CD4-positive, CD25-positive, alpha-beta regulatory T cell (primary cell): ENCODE measurements at regions not wholly inside any gene's neighbourhood (a gene's known extent, or its start where the extent isn't known, plus 50 kb on each side); places are given as distances from the start of the nearest gene placed in this dataset.

ENCODE experiments used
- ATAC-seq, 2 donors: fragments of 150-1000 bp; cut with Tn5 transposase; one replicate each; pipeline ENCODE4 v1.10.0; 2021; ENCODE audit warnings: low read depth in 2 of 2, moderate number of reproducible peaks in 2 of 2, moderate library complexity in 1 of 2
- DNase-seq, 3 donors: peaks; one replicate each; pipeline versions ENCODE4 v3.0.0 to v3.0.0-alpha.2; 2012 to 2022; ENCODE audit warnings: mixed read lengths in 1 of 3
- H3K27ac ChIP-seq: one replicate; pipeline ENCODE4 v1.7.0; 2013; ENCODE audit warnings: mild to moderate bottlenecking, low read length; ENCODE audit not compliant: insufficient read depth, poor library complexity, severe bottlenecking
- H3K27me3 ChIP-seq: one replicate; pipeline ENCODE4 v1.7.0; 2013; ENCODE audit warnings: low read length; ENCODE audit not compliant: control insufficient read depth, insufficient read depth
- H3K36me3 ChIP-seq: one replicate; pipeline ENCODE4 v1.7.0; 2013; ENCODE audit warnings: mild to moderate bottlenecking, low read length, moderate library complexity; ENCODE audit not compliant: control insufficient read depth, insufficient read depth
- H3K4me1 ChIP-seq: 2 replicates; pipeline ENCODE4 v1.7.0; 2013; ENCODE audit warnings: mild to moderate bottlenecking, low read length; ENCODE audit not compliant: insufficient read depth, control insufficient read depth, poor library complexity, severe bottlenecking
- H3K4me3 ChIP-seq: one replicate; pipeline ENCODE4 v1.7.0; 2013; ENCODE audit warnings: low read depth, mild to moderate bottlenecking, low read length, moderate library complexity
- H3K9me3 ChIP-seq, 2 experiments: 1 replicate in 1 of 2; 2 replicates in 1 of 2; pipeline ENCODE4 v1.7.0; 2013; ENCODE audit warnings: low read length in 2 of 2, mild to moderate bottlenecking in 1 of 2, moderate library complexity in 1 of 2; ENCODE audit not compliant: control insufficient read depth in 2 of 2
- H3K27ac Mint-ChIP-seq, 3 donors: one replicate each; pipeline ENCODE4 v1.8.0; 2020 to 2022; ENCODE audit warnings: mild to moderate bottlenecking in 3 of 3, mixed read lengths in 3 of 3, moderate library complexity in 2 of 3
- H3K27me3 Mint-ChIP-seq: one replicate; pipeline ENCODE4 v1.8.0; 2022; ENCODE audit warnings: mild to moderate bottlenecking, mixed read lengths
- H3K36me3 Mint-ChIP-seq: one replicate; pipeline ENCODE4 v1.8.0; 2020; ENCODE audit warnings: mixed read lengths
- H3K4me1 Mint-ChIP-seq, 4 donors: one replicate each; pipeline ENCODE4 v1.8.0; 2020 to 2022; ENCODE audit warnings: mixed read lengths in 4 of 4, mild to moderate bottlenecking in 1 of 4
- H3K4me3 Mint-ChIP-seq, 4 donors: one replicate each; pipeline ENCODE4 v1.8.0; 2020 to 2022; ENCODE audit warnings: mild to moderate bottlenecking in 4 of 4, mixed read lengths in 4 of 4, moderate library complexity in 3 of 4
- H3K9me3 Mint-ChIP-seq, 7 donors: one replicate each; pipeline ENCODE4 v1.8.0; 2020 to 2022; ENCODE audit warnings: mixed read lengths in 7 of 7, mild to moderate bottlenecking in 3 of 7, moderate library complexity in 2 of 7

DNA sequence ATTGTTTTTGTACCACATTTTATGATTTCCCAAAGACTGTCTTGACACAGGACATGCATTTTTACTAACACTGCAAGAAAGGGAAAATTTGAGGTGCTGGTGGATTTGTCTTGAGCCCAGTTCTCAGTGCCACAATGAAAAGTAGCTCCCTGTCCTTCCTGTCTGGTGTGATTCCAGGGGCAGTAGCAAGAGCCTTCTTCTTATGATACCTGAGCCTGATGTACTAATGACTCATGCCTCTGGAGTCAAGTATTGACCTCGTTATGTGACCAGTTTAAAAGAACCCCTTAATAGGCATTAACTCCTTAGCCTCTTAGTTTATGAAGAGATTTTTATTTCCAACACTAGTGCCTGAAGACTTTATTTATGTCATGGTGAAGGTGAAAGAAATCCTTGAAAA lies 728.6 kb downstream of the SLC4A3 start:
- ATAC-seq, result no peak
- H3K36me3 Mint-ChIP-seq, result no peaks in the 10 kb centered on the region

DNA sequence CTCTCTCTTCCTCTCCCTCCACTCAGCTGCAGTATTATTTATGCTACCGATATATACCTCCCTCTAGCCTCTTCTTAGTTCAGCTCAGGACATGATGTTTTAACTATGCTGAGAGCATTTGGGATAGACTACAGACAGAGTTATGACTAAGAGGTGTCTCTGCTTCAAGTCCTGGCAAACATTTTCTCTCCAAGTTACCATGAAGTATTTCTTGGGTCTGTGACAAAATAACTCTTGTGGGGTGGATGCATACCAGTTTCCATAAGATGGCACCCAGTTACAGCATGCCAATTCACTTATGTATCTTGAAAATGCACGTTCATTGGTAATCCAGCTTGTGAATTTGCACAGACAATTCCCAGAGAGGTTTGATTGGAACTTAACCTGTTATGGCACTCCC lies 737.6 kb downstream of the SLC4A3 start:
- Histone ChIP-seq H3K36me3 (no peaks in the 10 kb centered on the region), H3K27ac (no peak overlapping the region)
- no peaks in the 10 kb centered on the region for H3K27me3 Mint-ChIP-seq

More for the DNA sequence above, 728.6 kb downstream of the SLC4A3 start:
- no peaks in the 10 kb centered on the region for H3K36me3 ChIP-seq
- Mint-ChIP-seq H3K27ac (no peak overlapping the region), H3K4me1 (no peaks in the 10 kb centered on the region), H3K4me3 (no peak overlapping the region), H3K27me3 (no peaks in the 10 kb centered on the region), H3K9me3 (peaks cover 0 to 8% (median 4%) of the 10 kb centered on the region in 7 donors)
- no peaks in the 10 kb centered on the region for H3K27me3 ChIP-seq
- no peak overlapping the region for H3K4me3 ChIP-seq
- no peak overlapping the region for H3K27ac ChIP-seq
- no peaks in the 10 kb centered on the region for H3K4me1 ChIP-seq
- no peak for DNase-seq
- H3K9me3 ChIP-seq, result no peaks in the 10 kb centered on the region

DNA sequence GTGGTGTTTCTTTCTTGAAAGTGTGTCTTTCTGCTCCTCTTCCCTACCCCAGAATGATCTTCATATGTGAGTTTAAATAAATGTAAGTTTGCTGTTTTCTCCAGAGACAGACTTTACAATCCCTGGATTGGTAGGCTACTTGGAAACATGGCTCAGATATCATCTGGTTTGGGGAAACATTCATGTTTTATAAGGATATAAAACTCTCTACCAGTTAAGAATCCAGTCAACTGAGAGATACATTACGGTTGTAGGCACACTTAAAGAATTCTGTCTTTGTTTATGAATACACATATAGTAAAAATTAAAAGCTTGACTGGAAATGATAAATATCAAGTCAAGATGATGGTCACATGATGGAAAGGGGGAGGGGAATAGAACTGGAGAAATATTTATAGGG lies 739.3 kb downstream of the SLC4A3 start:
- Histone ChIP-seq H3K4me1 (no peaks in the 10 kb centered on the region), H3K36me3 (no peaks in the 10 kb centered on the region), H3K9me3 (no peaks in the 10 kb centered on the region), H3K27me3 (no peaks in the 10 kb centered on the region), H3K27ac (no peak overlapping the region), H3K4me3 (no peak overlapping the region)
- Mint-ChIP-seq H3K27ac (no peak overlapping the region), H3K9me3 (peaks cover 0 to 8% (median 3%) of the 10 kb centered on the region in 7 donors), H3K4me3 (no peak overlapping the region), H3K36me3 (no peaks in the 10 kb centered on the region), H3K4me1 (no peaks in the 10 kb centered on the region), H3K27me3 (no peaks in the 10 kb centered on the region)
- ATAC-seq (no peak), DNase-seq (no peak)

More for the DNA sequence above, 737.6 kb downstream of the SLC4A3 start:
- DNase-seq (no peak), ATAC-seq (no peak)
- peaks cover 0 to 12% (median 4%) of the 10 kb centered on the region in 7 donors for H3K9me3 Mint-ChIP-seq
- no peaks in the 10 kb centered on the region for H3K36me3 Mint-ChIP-seq
- no peak overlapping the region for H3K27ac Mint-ChIP-seq
- Histone ChIP-seq H3K9me3 (no peaks in the 10 kb centered on the region), H3K4me3 (no peak overlapping the region), H3K27me3 (no peaks in the 10 kb centered on the region), H3K4me1 (no peaks in the 10 kb centered on the region)
- H3K4me1 Mint-ChIP-seq, result no peaks in the 10 kb centered on the region
- H3K4me3 Mint-ChIP-seq, result no peak overlapping the region

DNA sequence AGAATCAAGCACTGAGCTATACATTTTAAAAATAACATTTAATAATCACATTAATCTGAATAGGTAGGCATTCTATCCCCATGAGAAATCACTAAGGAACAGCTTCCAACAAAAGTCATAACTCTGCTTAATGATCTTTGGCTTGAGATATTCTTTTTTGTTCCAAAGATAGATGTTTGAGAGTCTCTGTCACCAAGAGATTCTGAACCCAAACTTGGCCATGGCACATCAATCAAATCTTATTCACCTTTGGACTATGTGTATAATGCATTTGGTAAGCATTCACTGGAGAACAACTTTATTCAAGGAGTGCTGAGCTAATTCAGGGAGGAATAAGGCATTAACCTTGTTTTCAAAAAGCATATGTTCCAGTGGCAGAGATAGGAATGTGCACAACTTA lies 743.3 kb downstream of the SLC4A3 start:
- Mint-ChIP-seq H3K4me3 (no peak overlapping the region), H3K27me3 (no peaks in the 10 kb centered on the region), H3K27ac (no peak overlapping the region)

DNA sequence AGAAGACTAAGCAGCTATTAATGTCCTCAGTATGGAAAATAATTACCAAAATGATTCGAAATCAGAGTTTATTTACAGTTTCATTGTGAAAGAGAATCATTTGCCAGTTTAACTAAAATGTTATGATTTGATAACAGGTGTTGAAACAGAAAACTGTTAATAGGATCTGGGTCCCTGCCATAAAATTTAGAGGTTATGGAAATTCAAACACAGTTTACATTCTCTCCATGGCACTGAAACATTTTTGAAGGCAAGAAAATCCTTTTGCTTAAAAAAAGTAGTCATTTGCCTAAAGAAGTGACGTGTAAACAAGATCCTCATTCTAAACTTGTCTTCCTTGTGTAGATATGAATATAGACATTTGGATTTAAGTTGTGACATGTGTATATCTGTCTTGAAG lies 743.8 kb downstream of the SLC4A3 start:
- no peaks in the 10 kb centered on the region for H3K27me3 Mint-ChIP-seq
- H3K36me3 ChIP-seq, result no peaks in the 10 kb centered on the region

More for the DNA sequence above, 743.3 kb downstream of the SLC4A3 start:
- Histone ChIP-seq H3K27ac (no peak overlapping the region), H3K9me3 (no peaks in the 10 kb centered on the region), H3K27me3 (no peaks in the 10 kb centered on the region), H3K36me3 (no peaks in the 10 kb centered on the region), H3K4me3 (no peak overlapping the region), H3K4me1 (no peaks in the 10 kb centered on the region)
- peaks cover 0 to 4% (median 0%) of the 10 kb centered on the region in 7 donors for H3K9me3 Mint-ChIP-seq
- ATAC-seq, result no peak
- DNase-seq, result no peak
- H3K36me3 Mint-ChIP-seq, result no peaks in the 10 kb centered on the region
- no peaks in the 10 kb centered on the region for H3K4me1 Mint-ChIP-seq

DNA sequence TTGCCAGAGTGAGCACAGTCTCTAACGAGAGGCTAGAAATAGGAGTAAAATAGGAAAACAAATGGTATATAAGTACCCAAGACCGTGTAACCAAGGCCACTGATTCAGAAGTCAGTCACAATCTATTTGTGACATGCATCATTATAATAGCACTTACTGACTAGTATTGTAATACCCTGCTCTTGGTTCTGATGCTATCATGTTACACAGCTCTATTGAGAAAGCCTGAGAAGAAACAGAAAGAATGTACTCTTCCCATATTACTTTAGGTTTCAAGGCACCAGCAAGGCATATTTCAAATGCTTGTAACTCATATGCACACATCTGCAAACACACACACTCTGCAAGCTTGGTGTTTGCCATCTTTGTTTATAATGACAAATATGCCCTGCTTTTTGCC lies 746.4 kb downstream of the SLC4A3 start:
- H3K9me3 ChIP-seq, result no peaks in the 10 kb centered on the region
- Mint-ChIP-seq H3K9me3 (peaks cover 0 to 6% (median 1%) of the 10 kb centered on the region in 7 donors), H3K27me3 (no peaks in the 10 kb centered on the region), H3K4me1 (no peaks in the 10 kb centered on the region), H3K27ac (no peak overlapping the region), H3K36me3 (no peaks in the 10 kb centered on the region), H3K4me3 (no peak overlapping the region)
- DNase-seq (no peak), ATAC-seq (no peak)
- no peaks in the 10 kb centered on the region for H3K36me3 ChIP-seq
- H3K4me3 ChIP-seq, result no peak overlapping the region
- H3K27ac ChIP-seq, result no peak overlapping the region
- no peaks in the 10 kb centered on the region for H3K4me1 ChIP-seq
- H3K27me3 ChIP-seq, result no peaks in the 10 kb centered on the region

More for the DNA sequence above, 743.8 kb downstream of the SLC4A3 start:
- DNase-seq (no peak), ATAC-seq (no peak)
- Mint-ChIP-seq H3K36me3 (no peaks in the 10 kb centered on the region), H3K27ac (no peak overlapping the region), H3K4me1 (no peaks in the 10 kb centered on the region), H3K9me3 (peaks cover 0 to 4% (median 0%) of the 10 kb centered on the region in 7 donors), H3K4me3 (no peak overlapping the region)
- Histone ChIP-seq H3K27ac (no peak overlapping the region), H3K9me3 (no peaks in the 10 kb centered on the region), H3K27me3 (no peaks in the 10 kb centered on the region), H3K4me3 (no peak overlapping the region), H3K4me1 (no peaks in the 10 kb centered on the region)

DNA sequence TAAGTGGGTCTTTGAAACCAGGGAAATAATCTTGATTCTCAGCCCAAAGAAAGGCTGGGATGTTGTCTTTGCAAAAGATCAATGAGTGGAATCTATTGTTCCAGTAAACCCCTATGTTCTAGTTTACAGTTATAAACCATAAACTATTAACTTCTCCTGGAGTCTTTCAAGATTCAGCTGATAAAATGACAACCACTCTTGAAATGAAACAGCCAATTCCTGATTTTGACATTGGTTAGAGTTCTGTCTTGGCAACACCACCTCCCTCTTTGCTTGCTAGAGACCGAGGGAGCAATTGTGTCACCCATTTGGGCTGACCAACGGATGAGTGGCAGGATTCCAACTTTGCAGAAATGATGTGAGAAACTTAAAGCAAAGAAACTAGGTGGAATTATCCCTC lies 746.9 kb downstream of the SLC4A3 start:
- no peak overlapping the region for H3K27ac ChIP-seq
- no peak overlapping the region for H3K27ac Mint-ChIP-seq
- H3K9me3 Mint-ChIP-seq, result peaks cover 0 to 8% (median 1%) of the 10 kb centered on the region in 7 donors
- no peak overlapping the region for H3K4me3 Mint-ChIP-seq
- ATAC-seq (no peak), DNase-seq (no peak)
- no peaks in the 10 kb centered on the region for H3K27me3 ChIP-seq
- H3K9me3 ChIP-seq, result no peaks in the 10 kb centered on the region
- no peak overlapping the region for H3K4me3 ChIP-seq
- H3K36me3 ChIP-seq, result no peaks in the 10 kb centered on the region
- no peaks in the 10 kb centered on the region for H3K4me1 Mint-ChIP-seq
- no peaks in the 10 kb centered on the region for H3K27me3 Mint-ChIP-seq
- no peaks in the 10 kb centered on the region for H3K4me1 ChIP-seq
- H3K36me3 Mint-ChIP-seq, result no peaks in the 10 kb centered on the region

DNA sequence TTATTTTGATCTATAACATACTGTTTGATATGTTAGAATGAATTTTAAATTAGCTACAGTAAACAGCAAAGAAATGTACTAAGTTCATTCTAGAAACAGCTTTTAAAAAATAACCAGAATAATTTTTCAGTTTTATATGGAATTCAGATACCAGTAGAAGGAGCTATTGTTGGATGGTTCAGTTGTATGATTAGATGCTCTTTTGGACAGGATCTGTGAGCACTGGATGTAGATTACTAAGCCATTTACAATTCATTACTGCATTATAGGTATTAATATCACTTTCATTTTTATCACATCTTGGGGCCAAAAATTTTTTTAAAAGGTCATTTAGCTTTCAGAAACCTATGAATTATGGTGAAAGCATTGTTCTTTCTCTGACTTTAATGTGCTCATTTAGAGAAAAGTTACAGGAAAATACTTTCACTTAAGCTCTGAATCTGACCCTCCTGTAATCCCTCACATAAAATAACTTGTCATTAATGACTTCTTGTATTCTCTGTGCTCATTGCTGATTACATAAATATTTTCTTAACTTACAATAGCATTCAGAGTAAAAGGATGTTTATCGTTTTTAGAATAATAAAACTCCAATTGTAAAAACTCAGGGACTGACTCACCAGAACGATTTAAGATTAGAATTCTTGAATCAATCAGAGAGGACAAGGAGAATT lies 750.2 kb downstream of the SLC4A3 start:
- no peaks in the 10 kb centered on the region for H3K4me1 Mint-ChIP-seq
- H3K9me3 ChIP-seq, result no peaks in the 10 kb centered on the region
- peaks cover 0 to 16% (median 3%) of the 10 kb centered on the region in 7 donors for H3K9me3 Mint-ChIP-seq
- H3K27ac Mint-ChIP-seq, result no peak overlapping the region
- H3K4me3 Mint-ChIP-seq, result no peak overlapping the region
- H3K36me3 Mint-ChIP-seq, result no peaks in the 10 kb centered on the region
- H3K27me3 Mint-ChIP-seq, result no peaks in the 10 kb centered on the region
- no peak for DNase-seq
- no peak overlapping the region for H3K27ac ChIP-seq
- H3K27me3 ChIP-seq, result no peaks in the 10 kb centered on the region
- H3K36me3 ChIP-seq, result no peaks in the 10 kb centered on the region
- no peak overlapping the region for H3K4me3 ChIP-seq
- no peaks in the 10 kb centered on the region for H3K4me1 ChIP-seq
- ATAC-seq, result no peak
